ENCODE measurements at regions not wholly inside any gene's neighbourhood (a gene's known extent, or its start where the extent isn't known, plus 50 kb on each side); places are given as distances from the start of the nearest gene placed in this dataset.

DNA sequence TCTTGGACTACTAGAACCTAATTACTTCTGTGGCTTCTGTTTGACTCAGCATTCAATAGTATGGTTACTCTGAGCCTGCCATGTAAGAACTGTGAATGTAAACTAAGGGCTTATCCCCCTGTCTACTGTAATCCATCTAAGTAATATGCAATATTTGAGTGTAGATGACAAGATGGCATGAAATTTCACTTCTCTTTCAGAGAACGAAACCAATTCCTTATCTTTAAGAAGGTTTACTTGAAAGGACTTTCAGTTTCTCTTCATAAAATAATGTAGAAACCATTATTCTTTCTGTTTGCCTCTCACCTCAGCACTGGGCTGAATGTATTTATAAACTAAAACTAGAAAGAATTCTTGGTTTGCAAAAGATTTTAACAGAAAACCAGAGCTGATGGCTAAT is 60.4 kb upstream of the ARID2 start:
- DNase-seq (ENCODE audit: extremely low read depth in 1 of 4, low spot score in 3 of 4) (no peak), FAIRE-seq (no peak), ATAC-seq (no peak)
- H3K4me1 ChIP-seq (replicated peaks in 1 of 2; ENCODE audit: control insufficient read depth in 2 of 2, insufficient read depth in 2 of 2, low read length in 2 of 2), result no peaks in the 10 kb centered on the region; a peak in 1 of 5 replicates
- in situ Hi-C loops (cut with MboI) (no loop called here), intact Hi-C loops (cut with micrococcal nuclease) (no loop called here)
- POLR2A ChIA-PET, result interaction anchor here (0.7 to 1.0 kb wide), 2 partner anchors 15 to 18 kb away, joined by 4 read pairs; no protein-coding TSS in a partner anchor
- BruUV-seq (replicated peaks), result no TSS peak
- no peaks in the 10 kb centered on the region for H3K9me3 ChIP-seq (replicated peaks; ENCODE audit: control insufficient read depth, insufficient read depth, low read depth, low read length)
- CTCF ChIA-PET (ENCODE audit: low intra/inter-chr PET ratio), result no interaction called here
- H3K79me2 ChIP-seq (ENCODE audit: control insufficient read depth, insufficient read depth, low read length), result no peaks in the 10 kb centered on the region
- H3K4me3 ChIP-seq, result no peak overlapping the region
- WGBS (ENCODE audit: insufficient coverage, low coverage, missing lambda C conversion rate), result 0% methylated on average over 1 of the region's 1 CpG
- H3K27me3 ChIP-seq (ENCODE audit: control insufficient read depth in 2 of 2, insufficient read depth in 2 of 2, low read length in 2 of 2), result no peaks in the 10 kb centered on the region; a peak in 1 of 5 replicates
- no peaks in the 10 kb centered on the region for H4K20me1 ChIP-seq (replicated peaks; ENCODE audit: control insufficient read depth, insufficient read depth, low read length)
- H3K27ac ChIP-seq (ENCODE audit: extremely low read depth, low read depth, low read length), result no peak overlapping the region
- H3K9me1 ChIP-seq (ENCODE audit: control insufficient read depth, insufficient read depth, low read length), result no peaks in the 10 kb centered on the region
- no peaks in the 10 kb centered on the region for H3K36me3 ChIP-seq (ENCODE audit: control insufficient read depth, insufficient read depth, low read length)
- no peak overlapping the region for H3K4me2 ChIP-seq (ENCODE audit: insufficient read depth, low read length)
- no peak overlapping the region for H3K9ac ChIP-seq (ENCODE audit: insufficient read depth in 1 of 2, low read depth in 2 of 2, low read length in 2 of 2)
- TF ChIP-seq DIDO1 (tag; IDR thresholded peaks at IDR 0.05; ENCODE audit: low read depth), result no peak
- TF ChIP-seq, protein P1, sequence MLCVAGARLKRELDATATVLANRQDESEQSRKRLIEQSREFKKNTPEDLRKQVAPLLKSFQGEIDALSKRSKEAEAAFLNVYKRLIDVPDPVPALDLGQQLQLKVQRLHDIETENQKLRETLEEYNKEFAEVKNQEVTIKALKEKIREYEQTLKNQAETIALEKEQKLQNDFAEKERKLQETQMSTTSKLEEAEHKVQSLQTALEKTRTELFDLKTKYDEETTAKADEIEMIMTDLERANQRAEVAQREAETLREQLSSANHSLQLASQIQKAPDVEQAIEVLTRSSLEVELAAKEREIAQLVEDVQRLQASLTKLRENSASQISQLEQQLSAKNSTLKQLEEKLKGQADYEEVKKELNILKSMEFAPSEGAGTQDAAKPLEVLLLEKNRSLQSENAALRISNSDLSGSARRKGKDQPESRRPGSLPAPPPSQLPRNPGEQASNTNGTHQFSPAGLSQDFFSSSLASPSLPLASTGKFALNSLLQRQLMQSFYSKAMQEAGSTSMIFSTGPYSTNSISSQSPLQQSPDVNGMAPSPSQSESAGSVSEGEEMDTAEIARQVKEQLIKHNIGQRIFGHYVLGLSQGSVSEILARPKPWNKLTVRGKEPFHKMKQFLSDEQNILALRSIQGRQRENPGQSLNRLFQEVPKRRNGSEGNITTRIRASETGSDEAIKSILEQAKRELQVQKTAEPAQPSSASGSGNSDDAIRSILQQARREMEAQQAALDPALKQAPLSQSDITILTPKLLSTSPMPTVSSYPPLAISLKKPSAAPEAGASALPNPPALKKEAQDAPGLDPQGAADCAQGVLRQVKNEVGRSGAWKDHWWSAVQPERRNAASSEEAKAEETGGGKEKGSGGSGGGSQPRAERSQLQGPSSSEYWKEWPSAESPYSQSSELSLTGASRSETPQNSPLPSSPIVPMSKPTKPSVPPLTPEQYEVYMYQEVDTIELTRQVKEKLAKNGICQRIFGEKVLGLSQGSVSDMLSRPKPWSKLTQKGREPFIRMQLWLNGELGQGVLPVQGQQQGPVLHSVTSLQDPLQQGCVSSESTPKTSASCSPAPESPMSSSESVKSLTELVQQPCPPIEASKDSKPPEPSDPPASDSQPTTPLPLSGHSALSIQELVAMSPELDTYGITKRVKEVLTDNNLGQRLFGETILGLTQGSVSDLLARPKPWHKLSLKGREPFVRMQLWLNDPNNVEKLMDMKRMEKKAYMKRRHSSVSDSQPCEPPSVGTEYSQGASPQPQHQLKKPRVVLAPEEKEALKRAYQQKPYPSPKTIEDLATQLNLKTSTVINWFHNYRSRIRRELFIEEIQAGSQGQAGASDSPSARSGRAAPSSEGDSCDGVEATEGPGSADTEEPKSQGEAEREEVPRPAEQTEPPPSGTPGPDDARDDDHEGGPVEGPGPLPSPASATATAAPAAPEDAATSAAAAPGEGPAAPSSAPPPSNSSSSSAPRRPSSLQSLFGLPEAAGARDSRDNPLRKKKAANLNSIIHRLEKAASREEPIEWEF (CRISPR knock-in tag; IDR thresholded peaks at IDR 0.05), result no peak
- TF ChIP-seq, protein P2, sequence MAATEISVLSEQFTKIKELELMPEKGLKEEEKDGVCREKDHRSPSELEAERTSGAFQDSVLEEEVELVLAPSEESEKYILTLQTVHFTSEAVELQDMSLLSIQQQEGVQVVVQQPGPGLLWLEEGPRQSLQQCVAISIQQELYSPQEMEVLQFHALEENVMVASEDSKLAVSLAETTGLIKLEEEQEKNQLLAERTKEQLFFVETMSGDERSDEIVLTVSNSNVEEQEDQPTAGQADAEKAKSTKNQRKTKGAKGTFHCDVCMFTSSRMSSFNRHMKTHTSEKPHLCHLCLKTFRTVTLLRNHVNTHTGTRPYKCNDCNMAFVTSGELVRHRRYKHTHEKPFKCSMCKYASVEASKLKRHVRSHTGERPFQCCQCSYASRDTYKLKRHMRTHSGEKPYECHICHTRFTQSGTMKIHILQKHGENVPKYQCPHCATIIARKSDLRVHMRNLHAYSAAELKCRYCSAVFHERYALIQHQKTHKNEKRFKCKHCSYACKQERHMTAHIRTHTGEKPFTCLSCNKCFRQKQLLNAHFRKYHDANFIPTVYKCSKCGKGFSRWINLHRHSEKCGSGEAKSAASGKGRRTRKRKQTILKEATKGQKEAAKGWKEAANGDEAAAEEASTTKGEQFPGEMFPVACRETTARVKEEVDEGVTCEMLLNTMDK (IDR thresholded peaks at IDR 0.05; ENCODE audit: borderline replicate concordance, insufficient read depth, low read depth, low read length, poor library complexity, severe bottlenecking), result no peak
- no peak for TF ChIP-seq SREBF1 (IDR thresholded peaks at IDR 0.05; ENCODE audit: borderline replicate concordance, low read depth, low read length)
- no peak for TF ChIP-seq ZNF274 (IDR thresholded peaks at IDR 0.05; ENCODE audit: borderline replicate concordance, low read depth, low read length)
- no peak for TF ChIP-seq ZNF184 (CRISPR knock-in tag; IDR thresholded peaks at IDR 0.05)
- TF ChIP-seq MXI1 (IDR thresholded peaks at IDR 0.05; ENCODE audit: low read depth, low read length), result no peak
- no peak overlapping the region for H2AFZ ChIP-seq (ENCODE audit: low read depth, low read length)

All from K562 (cell line).